Prostate gland (tissue), 2 donors: ENCODE measurements at regions not wholly inside any gene's neighbourhood (a gene's known extent, or its start where the extent isn't known, plus 50 kb on each side); places are given as distances from the start of the nearest gene placed in this dataset.
"Not testable (repeated sequence)": the region's sequence is repeated elsewhere in the genome, so short reads cannot be mapped to it uniquely, and the experiment has no call there.

ENCODE experiments used
- DNase-seq: peaks from one replicate; pipeline ENCODE4 v3.0.0-alpha.2; 2019; ENCODE audit warnings: low spot score
- H3K27ac ChIP-seq, 2 donors: fragments of 200-600 bp; sonication (generic); 2 replicates each; pipeline ENCODE4 v1.5.1; 2017 to 2019
- H3K27me3 ChIP-seq: fragments of 200-600 bp; sonication (generic); replicated peaks from 2 replicates; pipeline ENCODE4 v1.5.1; 2019; ENCODE audit not compliant: insufficient read depth
- H3K36me3 ChIP-seq, 2 donors: fragments of 200-600 bp; sonication (generic); 1 replicate in 1 of 2; 2 replicates in 1 of 2; pipeline versions ENCODE4 v1.5.1 to v1.8.1; 2017 to 2019
- H3K4me1 ChIP-seq: fragments of 200-600 bp; sonication (generic); replicated peaks from 2 replicates; pipeline ENCODE4 v1.5.1; 2019
- H3K4me3 ChIP-seq, 2 donors: fragments of 200-600 bp; sonication (generic); 2 replicates each; pipeline ENCODE4 v1.5.1; 2017 to 2019
- H3K9me3 ChIP-seq: fragments of 200-600 bp; sonication (generic); 2 replicates; pipeline ENCODE4 v1.5.1; 2017
- POLR2A ChIP-seq: fragments of 450-650 bp; IDR thresholded peaks from one replicate; pipeline ENCODE4 v1.6.1; 2016; ENCODE audit warnings: antibody characterized with exemption, mild to moderate bottlenecking
- POLR2AphosphoS5 ChIP-seq: sonication (generic); formaldehyde crosslinking; IDR thresholded peaks from one replicate; pipeline ENCODE4 v1.6.1; 2017; ENCODE audit warnings: antibody characterized with exemption
- WGBS: methylation state at CpG from one replicate; pipeline ENCODE4 v1.1.5; 2018; 5-methylcytosine and 5-hydroxymethylcytosine counted together
- intact Hi-C: fragments of 100-400 bp; cut with DNase I; formaldehyde crosslinking; loops from one replicate; pipeline ENCODE4 v1.14.2; 2022
- TF ChIP-seq, protein P1 (sequence below), 4 experiments: fragments of 200-600 bp in 2 of 4; fragments of 450-650 bp in 2 of 4; sonication (generic) in 2 of 4; IDR thresholded peaks; 1 replicate in 3 of 4; 2 replicates in 1 of 4; pipeline ENCODE4 v1.5.1; 2016 to 2019; ENCODE audit warnings: antibody characterized with exemption in 4 of 4, mild to moderate bottlenecking in 2 of 4, moderate library complexity in 2 of 4

- H3K9me3 ChIP-seq, H3K4me1 ChIP-seq, intact Hi-C loops, H3K27me3 ChIP-seq, H3K36me3 ChIP-seq: not testable (repeated sequence)
- 5% methylated on average over 24 of the region's 26 CpGs for WGBS
- Histone ChIP-seq H3K27ac (peak overlapping the region in 1 of 2 donors; percentile 62), H3K4me3 (peak overlapping the region in 1 of 2 donors; percentile 26)
- peak; percentile 53 for TF ChIP-seq POLR2AphosphoS5
- DNase-seq: peak; percentile 42
Measured at GRCh38 chr6:27831434-27832081, 80.6 kb downstream of the OR2B2 start.

DNA sequence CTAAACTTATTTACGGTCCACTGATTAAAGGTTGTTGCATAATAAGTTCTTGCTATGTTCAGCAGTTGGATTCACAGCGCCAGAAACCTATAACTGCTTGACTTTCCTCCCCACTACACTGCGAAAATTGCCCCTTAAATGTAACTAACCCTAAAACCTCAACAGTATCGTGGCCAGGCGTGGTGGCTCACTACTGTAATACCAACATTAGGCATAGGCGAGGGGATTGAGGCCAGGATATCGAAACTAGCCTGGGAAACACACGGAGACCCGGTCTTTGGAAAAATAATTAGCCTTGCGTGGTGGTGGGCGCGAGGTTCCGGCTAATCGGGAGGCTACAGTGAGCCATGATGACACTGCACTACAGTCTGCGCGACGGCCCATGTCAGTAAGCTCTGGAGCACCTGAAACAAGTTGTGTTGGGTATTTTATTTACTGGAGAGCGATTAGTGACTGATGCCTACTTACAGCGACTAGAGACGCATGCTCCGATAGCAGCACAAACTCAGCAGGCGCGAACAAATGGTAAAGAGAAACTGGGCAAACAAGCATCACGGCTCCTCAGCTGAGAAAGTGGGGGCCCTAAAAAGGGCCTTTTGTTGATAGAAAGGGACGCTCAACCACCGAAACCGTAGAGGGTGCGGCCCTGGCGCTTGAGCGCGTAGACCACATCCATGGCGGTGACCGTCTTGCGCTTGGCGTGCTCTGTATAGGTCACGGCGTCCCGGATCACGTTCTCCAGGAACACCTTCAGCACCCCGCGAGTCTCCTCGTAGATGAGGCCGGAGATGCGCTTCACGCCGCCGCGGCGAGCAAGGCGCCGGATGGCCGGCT lies 81.4 kb downstream of the OR2B2 start:
- DNase-seq, H3K36me3 ChIP-seq, H3K4me1 ChIP-seq, H3K27me3 ChIP-seq, H3K9me3 ChIP-seq, intact Hi-C loops: not testable (repeated sequence)
- 15% methylated on average over 29 of the region's 52 CpGs for WGBS
- peak overlapping the region; percentile 21 to 26 for H3K4me3 ChIP-seq
- peak overlapping the region; percentile 53 to 62 for H3K27ac ChIP-seq

- H3K27ac ChIP-seq: peak overlapping the region in 1 of 2 donors; percentile 62
- intact Hi-C loops: no loop called here
- no peaks in the 10 kb centered on the region for H3K36me3 ChIP-seq
- H3K9me3 ChIP-seq: no peaks in the 10 kb centered on the region
- no peak for DNase-seq
- no peaks in the 10 kb centered on the region for H3K27me3 ChIP-seq
- no peaks in the 10 kb centered on the region for H3K4me1 ChIP-seq
- peak overlapping the region; percentile 21 to 26 for H3K4me3 ChIP-seq
- TF ChIP-seq POLR2AphosphoS5 (no peak), POLR2A (no peak)
- TF ChIP-seq, protein P1, sequence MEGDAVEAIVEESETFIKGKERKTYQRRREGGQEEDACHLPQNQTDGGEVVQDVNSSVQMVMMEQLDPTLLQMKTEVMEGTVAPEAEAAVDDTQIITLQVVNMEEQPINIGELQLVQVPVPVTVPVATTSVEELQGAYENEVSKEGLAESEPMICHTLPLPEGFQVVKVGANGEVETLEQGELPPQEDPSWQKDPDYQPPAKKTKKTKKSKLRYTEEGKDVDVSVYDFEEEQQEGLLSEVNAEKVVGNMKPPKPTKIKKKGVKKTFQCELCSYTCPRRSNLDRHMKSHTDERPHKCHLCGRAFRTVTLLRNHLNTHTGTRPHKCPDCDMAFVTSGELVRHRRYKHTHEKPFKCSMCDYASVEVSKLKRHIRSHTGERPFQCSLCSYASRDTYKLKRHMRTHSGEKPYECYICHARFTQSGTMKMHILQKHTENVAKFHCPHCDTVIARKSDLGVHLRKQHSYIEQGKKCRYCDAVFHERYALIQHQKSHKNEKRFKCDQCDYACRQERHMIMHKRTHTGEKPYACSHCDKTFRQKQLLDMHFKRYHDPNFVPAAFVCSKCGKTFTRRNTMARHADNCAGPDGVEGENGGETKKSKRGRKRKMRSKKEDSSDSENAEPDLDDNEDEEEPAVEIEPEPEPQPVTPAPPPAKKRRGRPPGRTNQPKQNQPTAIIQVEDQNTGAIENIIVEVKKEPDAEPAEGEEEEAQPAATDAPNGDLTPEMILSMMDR (IDR thresholded peaks at IDR 0.05): no peak
- 37% methylated on average over 5 of the region's 5 CpGs for WGBS
Measured at GRCh38 chr6:27830212-27830599, 82.0 kb downstream of the OR2B2 start.

GRCh38 chr6:27829453-27830211 lies 82.6 kb downstream of the OR2B2 start:
- peak overlapping the region in 1 of 2 donors; percentile 62 for H3K27ac ChIP-seq
- TF ChIP-seq POLR2AphosphoS5 (no peak), POLR2A (no peak)
- TF ChIP-seq, protein P1 (IDR thresholded peaks at IDR 0.05): no peak
- DNase-seq: no peak
- no peaks in the 10 kb centered on the region for H3K36me3 ChIP-seq
- intact Hi-C loops: no loop called here
- no peaks in the 10 kb centered on the region for H3K4me1 ChIP-seq
- H3K27me3 ChIP-seq: no peaks in the 10 kb centered on the region
- 82% methylated on average over 9 of the region's 9 CpGs for WGBS
- no peaks in the 10 kb centered on the region for H3K9me3 ChIP-seq
- H3K4me3 ChIP-seq: peak overlapping the region in 1 of 2 donors; percentile 26

- H3K27me3 ChIP-seq, H3K27ac ChIP-seq, H3K4me3 ChIP-seq, DNase-seq, H3K4me1 ChIP-seq, H3K9me3 ChIP-seq, intact Hi-C loops, H3K36me3 ChIP-seq: not testable (repeated sequence)
- WGBS: 67% methylated on average over 19 of the region's 35 CpGs
Measured at GRCh38 chr6:27827477-27827876, 84.7 kb downstream of the OR2B2 start.

DNA sequence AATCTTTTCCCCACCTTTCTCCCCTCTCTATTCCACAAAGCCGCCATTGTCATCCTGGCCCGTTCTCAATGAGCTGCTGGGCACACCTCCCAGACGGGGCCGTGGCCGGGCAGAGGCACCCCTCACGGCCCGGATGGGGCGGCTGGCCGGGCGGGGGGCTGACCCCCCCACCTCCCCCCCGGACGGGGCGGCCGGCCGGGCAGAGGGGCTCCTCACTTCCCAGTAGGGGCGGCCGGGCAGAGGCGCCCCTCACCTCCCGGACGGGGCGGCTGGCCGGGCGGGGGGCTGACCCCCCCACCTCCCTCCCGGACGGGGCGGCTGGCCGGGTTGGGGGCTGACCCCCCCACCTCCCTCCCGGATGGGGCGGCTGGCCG lies 85.6 kb downstream of the OR2B2 start:
- H3K27me3 ChIP-seq, H3K4me1 ChIP-seq, H3K36me3 ChIP-seq, intact Hi-C loops, H3K4me3 ChIP-seq, H3K9me3 ChIP-seq, DNase-seq, H3K27ac ChIP-seq: not testable (repeated sequence)
- WGBS: 22% methylated on average over 15 of the region's 30 CpGs

GRCh38 chr6:27825848-27826611 lies 86.2 kb downstream of the OR2B2 start:
- 65% methylated on average over 14 of the region's 15 CpGs for WGBS
- H3K4me1 ChIP-seq, H3K4me3 ChIP-seq, H3K9me3 ChIP-seq, H3K27me3 ChIP-seq, H3K36me3 ChIP-seq, DNase-seq, H3K27ac ChIP-seq, intact Hi-C loops: not testable (repeated sequence)
